CD4-positive, alpha-beta T cell (primary cell): ENCODE measurements at regions not wholly inside any gene's neighbourhood (a gene's known extent, or its start where the extent isn't known, plus 50 kb on each side); places are given as distances from the start of the nearest gene placed in this dataset.

Source experiments
- ATAC-seq: fragments of 200-7000 bp; cut with Tn5 transposase; one replicate; pipeline ENCODE4 v1.10.0; 2022; ENCODE audit warnings: mild to moderate bottlenecking; ENCODE audit not compliant: poor library complexity
- CTCF ChIA-PET: fragments of 350-600 bp; sonication (Branson Sonifier 250); formaldehyde crosslinking; loops from one replicate; lab custom pipeline; 2021; ENCODE audit warnings: antibody characterized with exemption, inconsistent platforms; lab: Charles Lee
- POLR2A ChIA-PET: fragments of 350-600 bp; sonication (Branson Sonifier 250); formaldehyde crosslinking; loops from one replicate; lab custom pipeline; 2021; ENCODE audit warnings: antibody characterized with exemption, inconsistent platforms; lab: Charles Lee
- DNase-seq, 14 experiments: peaks; one replicate each; pipeline ENCODE4 v3.0.0-alpha.2; 2013 to 2020; ENCODE audit warnings: mixed read lengths in 2 of 14
- H3K27ac ChIP-seq, 2 donors: one replicate each; pipeline versions ENCODE4 v1.5.1 to v1.7.0; 2013; ENCODE audit warnings: low read length in 2 of 2, low read depth in 1 of 2, mild to moderate bottlenecking in 1 of 2
- H3K27me3 ChIP-seq, 2 experiments: 1 replicate in 1 of 2; 2 replicates in 1 of 2; pipeline versions ENCODE4 v1.6.1 to v1.7.0; 2013; ENCODE audit warnings: low read length in 2 of 2, control low read depth in 1 of 2, mild to moderate bottlenecking in 1 of 2, moderate library complexity in 1 of 2; ENCODE audit not compliant: insufficient read depth in 2 of 2, control insufficient read depth in 1 of 2
- H3K36me3 ChIP-seq: one replicate; pipeline ENCODE4 v1.6.1; 2013; ENCODE audit warnings: low read length, control low read depth; ENCODE audit not compliant: insufficient read depth
- H3K4me1 ChIP-seq: one replicate; pipeline ENCODE4 v1.6.1; 2013; ENCODE audit warnings: low read length, control low read depth; ENCODE audit not compliant: insufficient read depth
- H3K4me3 ChIP-seq: one replicate; pipeline ENCODE4 v1.5.1; 2013; ENCODE audit warnings: mild to moderate bottlenecking, low read length, moderate library complexity
- H3K9me3 ChIP-seq, 2 experiments: 1 replicate in 1 of 2; 2 replicates in 1 of 2; pipeline versions ENCODE4 v1.6.1 to v1.7.0; 2013; ENCODE audit warnings: low read length in 2 of 2, mild to moderate bottlenecking in 2 of 2, control low read depth in 1 of 2, moderate library complexity in 1 of 2; ENCODE audit not compliant: control insufficient read depth in 1 of 2, insufficient read depth in 1 of 2
- H3K27ac Mint-ChIP-seq: one replicate; pipeline ENCODE4 v1.8.0; 2020; ENCODE audit warnings: mixed read lengths
- H3K27me3 Mint-ChIP-seq: one replicate; pipeline ENCODE4 v1.8.0; 2021; ENCODE audit warnings: mixed read lengths
- H3K36me3 Mint-ChIP-seq: one replicate; pipeline ENCODE4 v1.8.0; 2021; ENCODE audit warnings: low read depth, mixed read lengths
- H3K4me1 Mint-ChIP-seq: one replicate; pipeline ENCODE4 v1.8.0; 2021; ENCODE audit warnings: low read depth, mixed read lengths
- H3K4me3 Mint-ChIP-seq: one replicate; pipeline ENCODE4 v1.8.0; 2020; ENCODE audit warnings: mild to moderate bottlenecking, mixed read lengths
- H3K9me3 Mint-ChIP-seq: one replicate; pipeline ENCODE4 v1.8.0; 2020; ENCODE audit warnings: mixed read lengths
- intact Hi-C, 2 experiments: fragments of 100-400 bp; cut with DNase I in 1 of 2; cut with micrococcal nuclease in 1 of 2; formaldehyde crosslinking; loops; one replicate each; pipeline versions ENCODE4 v1.15.1 to v1.9.0; 2023 to 2025; cut with DNase I, micrococcal nuclease
- TF ChIP-seq, protein P1 (sequence below): fragments of 200-600 bp; IDR thresholded peaks from one replicate; pipeline ENCODE4 v1.8.0; 2022; ENCODE audit warnings: antibody characterized with exemption, mild to moderate bottlenecking

DNA sequence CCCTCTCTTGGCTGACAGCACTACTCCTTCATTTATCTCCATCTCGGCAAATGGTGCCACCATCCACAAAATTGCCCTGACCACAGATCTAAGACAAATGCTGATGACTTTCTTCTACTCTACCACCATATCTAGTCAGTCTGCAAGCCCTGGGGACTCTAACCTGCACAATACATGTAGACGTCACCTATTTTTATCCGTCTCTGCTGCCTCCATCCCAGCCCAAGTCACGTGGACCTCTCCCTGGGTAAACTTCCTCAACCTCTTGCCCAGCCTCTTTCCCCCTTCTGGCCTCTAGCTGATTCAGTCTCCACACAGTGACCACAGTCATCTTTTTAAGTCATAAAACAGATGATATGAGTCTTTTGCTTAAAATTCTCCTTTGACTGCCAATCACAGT, 1203.0 kb downstream of the AACS start:
- Histone ChIP-seq H3K27me3 (no peaks in the 10 kb centered on the region), H3K27ac (no peak overlapping the region), H3K9me3 (no peaks in the 10 kb centered on the region), H3K36me3 (no peaks in the 10 kb centered on the region), H3K4me3 (no peak overlapping the region), H3K4me1 (no peaks in the 10 kb centered on the region)
- H3K27me3 Mint-ChIP-seq: no peaks in the 10 kb centered on the region
- ATAC-seq (no peak), DNase-seq (no peak)
- H3K9me3 Mint-ChIP-seq: peaks cover 10% of the 10 kb centered on the region
- H3K36me3 Mint-ChIP-seq: no peaks in the 10 kb centered on the region
- H3K4me1 Mint-ChIP-seq: no peaks in the 10 kb centered on the region
- H3K4me3 Mint-ChIP-seq: no peak overlapping the region
- TF ChIP-seq, protein P1, sequence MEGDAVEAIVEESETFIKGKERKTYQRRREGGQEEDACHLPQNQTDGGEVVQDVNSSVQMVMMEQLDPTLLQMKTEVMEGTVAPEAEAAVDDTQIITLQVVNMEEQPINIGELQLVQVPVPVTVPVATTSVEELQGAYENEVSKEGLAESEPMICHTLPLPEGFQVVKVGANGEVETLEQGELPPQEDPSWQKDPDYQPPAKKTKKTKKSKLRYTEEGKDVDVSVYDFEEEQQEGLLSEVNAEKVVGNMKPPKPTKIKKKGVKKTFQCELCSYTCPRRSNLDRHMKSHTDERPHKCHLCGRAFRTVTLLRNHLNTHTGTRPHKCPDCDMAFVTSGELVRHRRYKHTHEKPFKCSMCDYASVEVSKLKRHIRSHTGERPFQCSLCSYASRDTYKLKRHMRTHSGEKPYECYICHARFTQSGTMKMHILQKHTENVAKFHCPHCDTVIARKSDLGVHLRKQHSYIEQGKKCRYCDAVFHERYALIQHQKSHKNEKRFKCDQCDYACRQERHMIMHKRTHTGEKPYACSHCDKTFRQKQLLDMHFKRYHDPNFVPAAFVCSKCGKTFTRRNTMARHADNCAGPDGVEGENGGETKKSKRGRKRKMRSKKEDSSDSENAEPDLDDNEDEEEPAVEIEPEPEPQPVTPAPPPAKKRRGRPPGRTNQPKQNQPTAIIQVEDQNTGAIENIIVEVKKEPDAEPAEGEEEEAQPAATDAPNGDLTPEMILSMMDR: no peak
- intact Hi-C loops: no loop called here
- CTCF ChIA-PET: no interaction called here
- H3K27ac Mint-ChIP-seq: no peak overlapping the region
- POLR2A ChIA-PET: no interaction called here

DNA sequence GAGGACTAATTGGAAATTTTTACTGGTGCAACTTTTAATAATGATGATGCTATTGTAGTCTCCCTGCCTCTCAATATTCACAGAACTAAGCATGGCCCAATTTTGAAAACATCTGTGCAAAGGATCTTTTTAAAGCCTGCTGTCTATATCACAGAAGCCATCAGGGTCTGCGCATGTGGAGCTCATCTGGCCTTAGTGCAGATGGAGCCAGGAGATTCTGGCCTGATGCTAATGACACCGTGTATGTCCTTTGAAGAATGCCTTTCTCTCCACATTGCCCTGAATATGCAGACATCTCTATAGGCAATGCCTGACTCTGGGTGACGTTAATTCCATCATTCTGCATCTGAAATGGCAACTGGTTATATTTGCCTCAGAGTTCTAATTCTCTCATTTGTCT, 1205.9 kb downstream of the AACS start:
- H3K9me3 ChIP-seq: no peaks in the 10 kb centered on the region
- intact Hi-C loops: no loop called here
- ATAC-seq: no peak
- H3K36me3 Mint-ChIP-seq: no peaks in the 10 kb centered on the region
- H3K4me3 Mint-ChIP-seq: no peak overlapping the region
- POLR2A ChIA-PET: no interaction called here
- DNase-seq: no peak
- H3K27ac ChIP-seq: no peak overlapping the region
- no peaks in the 10 kb centered on the region for H3K27me3 Mint-ChIP-seq
- H3K4me1 Mint-ChIP-seq: no peaks in the 10 kb centered on the region
- no peak overlapping the region for H3K27ac Mint-ChIP-seq
- CTCF ChIA-PET: no interaction called here
- no peaks in the 10 kb centered on the region for H3K36me3 ChIP-seq
- TF ChIP-seq, protein P1: no peak
- peaks cover 10% of the 10 kb centered on the region for H3K9me3 Mint-ChIP-seq
- H3K4me3 ChIP-seq: no peak overlapping the region
- no peaks in the 10 kb centered on the region for H3K4me1 ChIP-seq
- no peaks in the 10 kb centered on the region for H3K27me3 ChIP-seq

DNA sequence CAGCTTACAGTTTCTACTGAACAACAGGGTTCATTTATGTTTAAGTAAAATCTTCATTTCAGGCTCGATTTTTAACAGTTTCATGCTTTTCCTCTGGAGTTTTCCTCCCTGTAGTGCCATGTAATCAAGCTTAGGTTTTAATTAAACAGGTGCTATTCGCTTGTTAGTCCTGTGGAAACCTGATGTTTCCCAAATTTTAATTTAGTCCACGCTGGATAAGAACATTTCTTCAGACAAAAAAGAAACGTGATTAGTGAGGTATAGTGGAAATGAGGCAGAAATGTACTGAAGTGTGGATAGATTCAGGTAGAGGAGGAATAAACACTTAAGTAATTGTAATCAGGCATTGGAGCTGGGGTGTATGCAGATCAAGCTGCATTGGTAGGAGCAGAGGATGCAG, 1217.5 kb downstream of the AACS start:
- Mint-ChIP-seq H3K4me1 (no peaks in the 10 kb centered on the region), H3K36me3 (no peaks in the 10 kb centered on the region), H3K27ac (no peak overlapping the region), H3K4me3 (no peak overlapping the region), H3K9me3 (no peaks in the 10 kb centered on the region), H3K27me3 (no peaks in the 10 kb centered on the region)
- TF ChIP-seq, protein P1: no peak
- Histone ChIP-seq H3K36me3 (no peaks in the 10 kb centered on the region), H3K4me3 (no peak overlapping the region), H3K9me3 (no peaks in the 10 kb centered on the region), H3K4me1 (no peaks in the 10 kb centered on the region), H3K27ac (no peak overlapping the region), H3K27me3 (no peaks in the 10 kb centered on the region)
- ChIA-PET POLR2A (no interaction called here), CTCF (no interaction called here)
- no peak for ATAC-seq
- DNase-seq: no peak
- intact Hi-C loops: no loop called here
